ENCODE measurements at regions not wholly inside any gene's neighbourhood (a gene's known extent, or its start where the extent isn't known, plus 50 kb on each side); places are given as distances from the start of the nearest gene placed in this dataset.

DNA sequence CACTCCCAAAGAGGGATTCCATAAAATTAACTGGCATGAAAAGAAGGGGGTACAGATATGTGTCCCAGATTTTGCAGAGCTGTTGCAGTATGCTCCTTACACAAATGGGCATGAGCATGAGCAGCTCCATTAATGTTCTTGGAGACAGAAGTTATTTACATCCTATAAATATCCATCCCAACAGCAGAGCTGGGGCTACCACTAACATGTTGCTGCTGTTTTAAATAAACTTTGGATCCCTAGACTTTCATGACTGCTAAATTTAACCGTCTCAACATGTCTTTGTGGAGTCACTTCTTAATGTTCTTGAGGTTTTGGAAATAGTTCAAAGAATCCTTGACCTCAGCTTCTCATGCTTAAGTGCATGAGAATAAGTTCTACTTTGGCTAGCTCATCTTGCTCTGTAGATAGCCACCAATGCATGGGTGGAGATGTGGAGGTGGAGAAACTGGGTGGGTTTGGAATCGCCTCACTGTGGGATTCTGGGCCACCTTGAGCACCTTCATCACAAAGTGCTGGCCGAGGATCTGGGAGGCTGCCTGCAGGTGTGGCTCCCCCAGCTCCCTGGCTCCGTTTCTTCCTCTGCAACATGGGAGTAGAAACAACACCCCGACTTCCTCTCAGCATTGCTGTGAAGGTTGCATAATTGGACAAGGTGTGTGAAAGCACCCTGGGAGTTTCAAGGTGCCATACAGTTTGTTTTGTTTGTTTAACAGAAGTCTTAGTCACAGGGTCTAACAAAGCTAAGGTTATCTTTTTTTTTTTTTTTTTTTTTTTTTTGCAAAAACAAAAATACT is 307.2 kb downstream of the MYCN start:
- H3K4me3 ChIP-seq (ENCODE audit: control insufficient read depth, low read depth, low read length) = no peak overlapping the region
- TF ChIP-seq CTCF (conservative IDR thresholded peaks at IDR 0.05; ENCODE audit: control insufficient read depth, insufficient read depth, low read depth, low read length) = no peak
- DNase-seq (ENCODE audit: low read depth) = no peak

- TF ChIP-seq CTCF (conservative IDR thresholded peaks at IDR 0.05; ENCODE audit: control insufficient read depth, insufficient read depth, low read depth, low read length) = no peak
- DNase-seq (ENCODE audit: low read depth) = no peak
- no peak overlapping the region for H3K4me3 ChIP-seq (ENCODE audit: control insufficient read depth, low read depth, low read length)
These were observed 306.6 kb downstream of the MYCN start for GRCh38 chr2:16246911-16247310.

DNA sequence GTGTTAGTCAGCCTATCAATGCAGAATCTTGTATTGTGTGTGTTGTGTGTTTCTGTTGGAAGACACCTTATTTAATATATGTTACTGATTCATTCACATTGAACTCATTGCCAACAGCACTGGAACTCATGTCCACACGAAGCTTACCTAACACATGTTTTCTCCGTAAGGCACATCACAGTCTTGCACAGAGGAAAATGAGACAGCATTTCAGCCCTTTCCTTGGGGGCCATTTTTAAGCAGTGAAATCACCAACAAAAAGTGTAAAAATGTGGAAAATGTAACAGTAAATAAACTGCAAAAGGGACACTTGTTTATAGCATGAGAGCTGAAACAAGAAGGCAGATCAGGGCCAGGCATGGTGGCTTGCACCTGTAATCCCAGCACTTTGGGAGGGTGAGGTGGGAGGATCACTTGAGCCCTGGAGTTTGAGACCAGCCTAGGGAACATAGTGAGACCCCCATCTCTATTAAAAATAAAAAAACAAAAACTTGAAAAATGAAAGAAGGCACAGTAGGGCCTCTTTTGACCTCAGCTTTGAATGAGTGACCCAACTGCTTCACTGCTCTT is 306.0 kb downstream of the MYCN start:
- no peak for DNase-seq (ENCODE audit: low read depth)

DNA sequence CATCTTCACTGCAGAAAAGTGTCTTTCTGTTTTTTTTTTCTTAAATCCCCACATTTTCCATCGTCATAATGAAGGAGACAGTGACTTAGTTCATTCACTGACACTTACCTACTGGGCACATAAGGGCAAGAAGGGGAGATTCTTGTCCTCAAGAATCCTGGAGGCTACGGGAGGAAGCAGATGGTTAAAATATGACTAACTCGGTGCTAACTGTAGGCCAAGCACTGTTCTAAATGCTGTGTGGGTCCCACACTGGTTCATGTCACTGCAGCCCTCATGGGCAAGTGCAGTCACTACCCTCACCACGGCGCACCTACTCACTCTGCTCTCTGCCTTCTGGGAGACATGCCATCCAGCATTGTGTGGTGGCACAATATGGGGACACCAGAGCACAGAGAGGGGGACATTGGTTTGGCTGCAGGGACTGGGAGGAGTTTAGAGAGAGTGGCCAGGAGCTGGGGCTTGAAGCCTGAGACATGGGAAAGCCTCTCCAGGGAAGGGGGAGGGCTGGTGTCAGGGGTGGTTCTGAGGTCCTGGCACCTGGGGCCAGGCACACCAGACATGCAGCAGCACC is 305.2 kb downstream of the MYCN start:
- no peak overlapping the region for H3K4me3 ChIP-seq (ENCODE audit: control insufficient read depth, low read depth, low read length)
- no peak for TF ChIP-seq CTCF (conservative IDR thresholded peaks at IDR 0.05; ENCODE audit: control insufficient read depth, insufficient read depth, low read depth, low read length)
- DNase-seq (ENCODE audit: low read depth) = no peak

More for the DNA sequence above, 306.0 kb downstream of the MYCN start:
- no peak for TF ChIP-seq CTCF (conservative IDR thresholded peaks at IDR 0.05; ENCODE audit: control insufficient read depth, insufficient read depth, low read depth, low read length)
- no peak overlapping the region for H3K4me3 ChIP-seq (ENCODE audit: control insufficient read depth, low read depth, low read length)

DNA sequence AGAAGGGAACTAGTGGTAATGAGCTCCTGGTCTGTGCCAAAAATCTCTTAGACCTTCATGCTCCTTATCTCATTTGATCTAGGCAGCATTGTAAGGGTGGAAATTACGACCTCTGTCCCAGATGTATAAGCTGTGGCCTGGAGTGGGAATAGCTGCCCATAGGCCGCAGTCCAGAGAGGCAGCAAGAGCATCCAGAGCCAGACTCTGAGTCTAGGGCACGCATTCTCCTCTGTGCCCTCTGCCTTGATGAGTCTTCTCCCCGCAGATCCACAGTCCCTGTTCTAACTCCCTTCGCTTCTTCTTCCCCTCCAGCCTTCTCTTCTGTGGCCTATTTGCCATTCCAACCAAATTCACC is 304.6 kb downstream of the MYCN start:
- no peak overlapping the region for H3K4me3 ChIP-seq (ENCODE audit: control insufficient read depth, low read depth, low read length)
- DNase-seq (ENCODE audit: low read depth) = no peak
- TF ChIP-seq CTCF (conservative IDR thresholded peaks at IDR 0.05; ENCODE audit: control insufficient read depth, insufficient read depth, low read depth, low read length) = no peak

GRCh38 chr2:16244153-16244965 is 304.0 kb downstream of the MYCN start:
- no peak overlapping the region for H3K4me3 ChIP-seq (ENCODE audit: control insufficient read depth, low read depth, low read length)
- no peak for DNase-seq (ENCODE audit: low read depth)
- TF ChIP-seq CTCF (conservative IDR thresholded peaks at IDR 0.05; ENCODE audit: control insufficient read depth, insufficient read depth, low read depth, low read length) = no peak
